Embryonic facial prominence (tissue), 1 donor: ENCODE measurements at regions not wholly inside any gene's neighbourhood (a gene's known extent, or its start where the extent isn't known, plus 50 kb on each side); places are given as distances from the start of the nearest gene placed in this dataset.
A peak's percentile ranks its signal among the peaks of the same experiment; 100 is the strongest.

Source experiments
- DNase-seq: peaks from one replicate; pipeline ENCODE4 v3.0.0-alpha.2; 2016; ENCODE audit errors: extremely low spot score

GRCh38 chr6:138692058-138692977 is 81.3 kb upstream of the CCDC28A start:
- peak; percentile 25 for DNase-seq

GRCh38 chr6:138692978-138693909 is 80.3 kb upstream of the CCDC28A start:
- DNase-seq: peak; percentile 61

GRCh38 chr6:138695193-138695592 is 78.4 kb upstream of the CCDC28A start:
- DNase-seq: no peak

- DNase-seq: no peak
These were observed 59.1 kb upstream of the CCDC28A start for GRCh38 chr6:138714493-138714892.

- no peak for DNase-seq
These were observed 57.6 kb upstream of the CCDC28A start for GRCh38 chr6:138716013-138716412.

- no peak for DNase-seq
These were observed 56.5 kb upstream of the CCDC28A start for GRCh38 chr6:138716971-138717665.

- DNase-seq: no peak
These were observed 54.4 kb upstream of the CCDC28A start for GRCh38 chr6:138719011-138719635.

GRCh38 chr6:138719744-138720143 is 53.8 kb upstream of the CCDC28A start:
- DNase-seq: no peak

GRCh38 chr6:138722425-138723371 is 50.9 kb upstream of the CCDC28A start:
- no peak for DNase-seq
